ENCODE measurements at regions not wholly inside any gene's neighbourhood (a gene's known extent, or its start where the extent isn't known, plus 50 kb on each side); places are given as distances from the start of the nearest gene placed in this dataset.

DNA sequence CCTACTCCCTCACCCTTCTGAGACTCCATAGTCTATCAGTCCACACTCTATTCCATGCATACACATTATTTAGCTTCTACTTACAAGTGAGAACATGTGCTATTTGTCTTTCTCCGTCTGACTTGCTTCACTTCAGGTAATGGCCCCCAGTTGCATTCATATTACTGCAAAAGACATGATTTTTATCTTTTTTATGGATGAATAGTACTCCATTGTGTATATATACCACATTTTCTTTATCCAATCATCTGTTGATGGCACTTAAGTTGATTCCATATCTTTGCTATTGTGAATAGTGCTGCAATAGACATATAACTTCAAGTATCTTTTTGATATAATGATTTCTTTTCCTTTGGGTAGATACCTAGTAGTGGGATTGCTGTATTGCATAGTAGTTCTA lies 171.8 kb downstream of the DACT1 start:
- DNase-seq (ENCODE audit: extremely low read depth in 1 of 2, low read depth in 1 of 2) = no peak

DNA sequence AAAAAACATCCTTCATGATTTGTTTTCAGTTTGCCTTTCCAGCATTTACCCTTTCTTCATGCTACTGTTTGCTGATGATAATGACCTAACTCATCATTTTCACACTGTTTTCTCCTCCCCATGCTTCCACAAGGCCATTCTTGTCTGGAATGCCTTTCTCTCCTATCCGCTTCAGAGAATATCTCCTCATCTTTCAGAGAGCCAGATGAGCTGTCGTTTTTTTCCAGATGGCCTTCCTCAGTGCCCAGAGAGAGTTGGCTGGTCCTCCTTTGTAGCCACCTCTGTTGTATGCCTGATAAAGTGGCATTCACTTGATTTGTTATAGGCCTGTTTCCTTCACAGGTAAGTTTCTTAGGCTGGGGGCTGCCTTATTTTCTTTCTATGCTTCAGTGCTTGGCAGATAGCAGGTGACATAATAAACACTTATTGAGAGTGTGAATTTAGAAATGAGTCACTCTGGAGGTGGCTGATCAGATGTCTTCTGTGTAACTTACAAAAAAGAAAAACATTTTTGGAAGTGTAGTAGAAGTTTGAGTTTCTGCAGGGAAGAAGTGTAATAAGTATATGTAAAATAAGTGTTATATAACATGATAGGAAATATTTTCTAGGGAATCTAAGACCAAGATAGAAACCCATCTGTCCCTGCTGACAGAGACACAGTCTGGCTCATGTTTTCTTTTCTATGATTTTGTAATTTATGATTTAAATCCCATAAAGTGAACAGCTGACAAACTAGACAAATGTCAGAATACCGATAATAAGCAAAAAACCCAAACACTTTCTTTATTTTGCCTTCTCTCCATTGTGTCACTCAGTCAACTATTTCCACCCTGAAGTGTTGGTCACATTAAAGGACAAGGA lies 174.5 kb downstream of the DACT1 start:
- DNase-seq (ENCODE audit: extremely low read depth in 1 of 2, low read depth in 1 of 2) = no peak

DNA sequence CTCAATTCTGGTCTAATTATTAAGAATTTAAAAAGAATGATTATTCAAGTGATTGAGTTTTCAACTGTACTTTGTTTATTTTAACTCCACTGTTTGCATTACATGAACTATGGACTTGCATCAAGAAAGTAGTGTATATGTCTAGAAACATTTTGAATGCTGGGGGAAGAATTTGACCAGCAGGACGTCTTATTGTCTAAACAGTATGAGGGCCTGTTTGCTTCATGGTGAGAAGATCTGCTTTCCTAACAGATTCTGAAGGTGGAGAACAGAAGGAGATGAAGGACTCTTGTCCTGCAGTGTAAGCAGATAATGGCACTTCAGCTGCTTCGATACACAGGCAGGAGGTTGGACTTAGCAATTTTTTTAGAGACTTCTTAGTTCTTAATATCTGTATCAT lies 176.0 kb downstream of the DACT1 start:
- DNase-seq (ENCODE audit: extremely low read depth in 1 of 2, low read depth in 1 of 2) = no peak

DNA sequence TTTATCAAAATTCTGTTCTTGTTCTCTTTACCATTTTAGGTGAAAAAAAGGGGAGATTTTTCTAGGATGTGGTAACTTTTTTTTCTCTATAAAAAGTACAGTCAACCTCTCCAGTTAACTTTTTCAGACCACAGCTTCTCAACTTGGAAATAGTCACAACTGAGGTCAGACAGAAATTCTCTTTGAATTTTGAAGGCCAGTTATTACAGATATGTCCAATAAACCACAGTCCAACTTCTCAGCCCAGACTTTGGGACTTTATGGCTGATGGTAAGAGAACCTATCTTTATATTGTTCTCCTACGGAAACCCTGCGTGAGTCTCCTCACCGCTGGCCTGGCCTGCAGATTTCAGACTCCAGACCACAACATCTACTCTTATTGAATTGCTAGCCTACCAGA lies 176.7 kb downstream of the DACT1 start:
- no peak for DNase-seq (ENCODE audit: extremely low read depth in 1 of 2, low read depth in 1 of 2)

DNA sequence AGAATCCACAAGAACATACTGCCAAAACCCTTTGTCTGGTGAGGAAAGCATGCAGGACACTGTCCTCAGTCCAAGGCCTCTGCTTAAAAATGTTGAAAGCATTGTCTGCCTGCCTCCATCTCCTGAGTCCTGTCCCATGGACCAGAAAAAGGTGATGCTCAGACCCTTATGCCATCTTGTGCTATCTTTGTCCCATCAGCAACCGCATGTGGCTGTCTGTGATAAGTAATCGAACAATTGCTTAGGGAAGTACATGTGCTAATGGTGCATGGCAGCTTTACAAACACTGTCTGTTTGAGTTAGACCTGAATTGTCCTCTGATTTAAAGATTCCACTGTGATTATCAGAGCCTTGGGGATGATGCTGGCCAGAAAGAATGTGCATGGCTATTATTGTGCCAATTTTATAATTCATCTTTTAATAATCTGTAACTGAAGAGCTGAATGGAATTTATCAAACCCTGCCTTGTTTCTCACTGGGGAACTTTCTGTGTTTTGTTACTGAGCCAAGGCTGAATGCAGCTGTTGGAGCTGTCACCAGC lies 177.5 kb downstream of the DACT1 start:
- no peak for DNase-seq (ENCODE audit: extremely low read depth in 1 of 2, low read depth in 1 of 2)

DNA sequence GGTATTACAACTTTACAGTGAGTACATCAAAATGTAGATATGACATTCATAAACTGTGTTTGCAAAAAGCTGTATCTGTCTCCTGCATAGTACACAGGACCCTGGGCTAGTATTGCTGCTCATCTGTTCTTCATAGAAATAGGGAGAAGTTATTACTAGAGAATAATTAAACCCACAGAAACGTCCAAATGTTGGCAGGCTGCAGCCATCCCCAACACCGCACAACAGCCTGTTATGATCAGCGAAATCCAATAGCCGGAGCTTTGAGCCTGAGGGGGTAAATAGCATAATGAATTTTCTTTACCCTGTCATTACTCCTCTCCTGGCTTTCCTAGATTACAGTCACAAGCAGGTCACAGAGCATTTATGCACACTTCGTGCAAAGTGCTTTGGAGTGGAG lies 178.0 kb downstream of the DACT1 start:
- no peak for DNase-seq (ENCODE audit: extremely low read depth in 1 of 2, low read depth in 1 of 2)

DNA sequence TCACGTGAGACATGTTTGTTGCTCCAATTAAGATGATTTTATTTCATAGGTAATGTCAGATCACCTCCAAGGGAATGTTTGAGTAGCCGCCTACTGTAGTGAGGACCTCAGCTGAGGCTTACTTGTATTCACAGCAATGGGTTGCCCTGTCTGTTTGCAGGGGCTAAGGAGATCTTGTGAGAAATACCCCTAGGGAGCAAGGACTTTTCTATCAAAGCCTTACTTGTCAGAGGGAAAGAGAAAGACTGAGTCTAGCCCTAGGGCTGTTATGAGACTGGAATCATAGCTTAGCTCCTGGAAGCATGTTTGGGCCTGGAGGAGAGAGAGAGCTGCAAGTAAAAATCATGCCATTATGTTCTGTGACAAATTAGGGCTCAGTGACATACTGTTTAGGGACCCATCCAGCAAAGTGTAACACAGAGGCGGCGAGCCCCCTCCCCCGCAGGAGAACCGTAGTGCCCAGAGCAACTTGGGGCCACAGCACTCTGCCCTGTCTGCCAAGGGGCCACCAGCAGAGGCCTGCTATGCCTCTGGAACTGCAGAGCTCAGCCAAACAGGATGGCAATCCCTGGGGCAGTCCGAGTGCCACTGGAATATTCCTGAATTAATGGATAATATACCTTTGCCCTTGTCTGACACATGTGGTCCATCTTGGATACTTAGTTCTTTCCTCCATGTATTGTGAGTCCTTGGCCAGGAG lies 178.8 kb downstream of the DACT1 start:
- DNase-seq (ENCODE audit: extremely low read depth in 1 of 2, low read depth in 1 of 2) = no peak

DNA sequence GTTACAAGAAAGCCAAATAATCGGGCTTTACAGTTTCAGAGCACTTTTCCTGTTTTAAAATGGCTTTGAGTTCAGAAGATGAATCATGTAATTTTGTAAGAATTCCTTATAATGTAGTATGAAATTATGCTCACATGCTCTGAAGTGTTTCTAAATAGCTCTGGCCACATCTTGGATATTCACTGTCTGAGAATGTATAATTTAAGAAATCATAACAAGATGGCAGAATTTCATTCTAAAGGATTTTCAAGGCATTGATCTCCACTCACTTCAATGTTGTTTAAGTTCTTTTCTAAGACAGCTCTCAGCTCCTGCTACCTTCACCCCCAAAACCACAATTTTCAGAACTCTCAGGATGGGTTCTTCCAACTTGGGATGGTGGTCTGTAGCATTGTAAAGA lies 180.1 kb downstream of the DACT1 start:
- no peak for DNase-seq (ENCODE audit: extremely low read depth in 1 of 2, low read depth in 1 of 2)

DNA sequence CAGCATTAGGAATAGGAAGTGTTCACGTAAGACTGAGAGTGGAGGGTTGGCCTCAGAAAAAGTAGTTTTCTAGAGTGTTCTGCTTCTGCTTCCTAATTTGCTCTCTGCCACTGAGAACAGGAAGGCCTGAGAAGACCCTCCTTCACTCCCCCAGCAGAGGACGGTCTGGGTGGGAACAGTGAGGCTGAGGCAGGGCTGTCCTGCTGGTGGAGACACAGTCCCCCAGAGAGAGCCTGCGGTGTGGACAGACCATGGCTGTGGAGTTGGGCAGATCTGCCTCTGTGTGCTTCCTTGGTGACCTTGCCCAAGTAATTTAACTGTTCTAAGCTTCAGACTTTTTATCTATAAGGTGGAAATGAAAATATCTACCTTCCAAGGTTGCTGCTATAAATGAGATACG lies 182.3 kb downstream of the DACT1 start:
- DNase-seq (ENCODE audit: extremely low read depth in 1 of 2, low read depth in 1 of 2) = no peak

DNA sequence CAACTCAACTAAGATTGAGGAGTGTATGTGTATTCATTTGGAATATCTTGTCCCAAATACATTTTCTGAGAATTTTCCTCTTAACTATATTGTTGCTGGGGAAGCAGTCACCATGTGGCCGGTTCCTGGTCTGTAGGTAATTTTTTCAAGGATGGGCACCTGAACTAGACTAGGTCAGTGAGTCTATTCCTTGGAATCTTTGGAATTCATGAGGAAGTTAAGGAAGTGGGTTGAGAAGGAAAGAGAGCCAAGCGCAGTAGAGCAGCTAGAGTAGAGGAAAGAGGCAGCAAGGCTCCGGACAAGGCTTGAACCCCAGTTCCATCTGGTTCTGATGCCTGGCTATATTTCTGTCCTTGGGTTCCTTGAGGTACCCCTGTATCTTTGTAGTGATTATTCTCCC lies 183.7 kb downstream of the DACT1 start:
- DNase-seq (ENCODE audit: extremely low read depth in 1 of 2, low read depth in 1 of 2) = no peak

DNA sequence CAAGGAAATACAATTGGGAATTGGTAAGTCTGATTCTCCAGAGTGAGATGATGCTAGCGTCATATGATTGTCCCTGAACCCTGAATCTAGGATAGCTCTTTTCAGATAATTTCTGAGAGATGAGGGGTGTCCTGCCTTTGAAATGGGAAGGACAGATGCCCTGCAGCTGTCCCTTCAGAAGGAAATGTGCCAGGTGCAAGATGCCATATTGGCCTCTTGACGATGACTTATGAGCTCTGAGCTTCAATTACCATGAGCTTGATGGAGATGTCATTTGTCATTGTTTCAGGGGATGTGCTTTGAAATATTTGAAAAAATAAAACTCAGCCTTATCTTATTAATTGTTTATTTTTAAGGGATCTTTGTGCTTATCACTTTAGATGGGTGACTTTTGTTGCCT lies 185.1 kb downstream of the DACT1 start:
- DNase-seq (ENCODE audit: extremely low read depth in 1 of 2, low read depth in 1 of 2) = no peak

DNA sequence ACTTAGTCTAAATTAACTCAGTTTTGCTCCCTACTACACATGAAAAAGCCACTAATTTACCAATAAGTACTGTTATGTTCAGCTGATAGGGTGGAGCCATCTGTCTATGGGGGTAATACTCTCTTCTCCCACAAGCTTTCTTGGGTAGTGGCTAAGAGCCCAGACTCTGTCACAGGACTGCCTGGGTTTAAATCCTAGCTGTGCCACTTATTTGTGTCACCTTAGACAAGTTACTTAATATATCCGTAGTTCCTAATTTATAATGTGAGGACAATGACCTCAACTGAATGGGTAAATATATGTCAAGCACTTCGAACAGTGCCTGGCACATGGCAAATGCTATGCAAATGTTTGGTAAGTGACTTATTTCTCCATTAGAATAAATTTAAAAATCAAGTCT lies 185.6 kb downstream of the DACT1 start:
- no peak for DNase-seq (ENCODE audit: extremely low read depth in 1 of 2, low read depth in 1 of 2)

DNA sequence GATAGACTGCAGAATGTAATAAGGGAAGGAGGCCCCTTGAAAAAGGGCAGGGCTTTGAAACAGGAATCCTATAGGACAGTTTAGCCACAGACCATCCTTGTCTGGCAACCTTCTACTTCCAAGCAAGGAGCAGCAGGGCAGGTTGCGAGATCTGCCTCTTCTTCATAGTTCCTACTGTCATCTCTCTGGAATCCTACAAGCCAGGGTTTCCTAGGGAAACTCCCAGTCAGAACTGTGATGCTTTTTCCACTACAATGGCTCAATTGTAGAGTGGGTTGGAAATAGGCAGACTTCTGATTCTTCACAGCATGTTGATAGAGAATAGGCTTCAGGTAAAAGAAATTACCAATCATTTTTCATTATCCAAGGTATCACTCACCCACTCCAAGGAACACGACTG lies 186.3 kb downstream of the DACT1 start:
- DNase-seq (ENCODE audit: extremely low read depth in 1 of 2, low read depth in 1 of 2) = no peak

DNA sequence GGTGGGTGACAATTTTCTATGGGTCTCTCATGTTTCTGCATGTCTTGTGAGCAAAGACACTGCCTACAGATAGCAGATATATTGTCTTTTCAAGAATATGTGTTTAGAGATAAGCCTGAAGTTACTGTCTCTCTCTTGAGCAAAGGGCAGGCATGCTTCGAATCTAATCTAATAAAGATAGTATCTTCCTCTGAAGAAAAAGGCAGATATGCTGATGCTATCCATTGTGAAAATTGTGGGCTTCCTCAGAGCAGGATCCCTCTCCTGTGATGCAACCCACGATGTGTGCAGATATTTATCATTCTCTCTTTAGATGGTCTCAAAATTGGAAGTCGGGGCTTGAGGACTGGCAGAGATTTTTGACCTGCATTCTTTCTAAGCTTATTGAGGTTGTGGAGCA lies 187.0 kb downstream of the DACT1 start:
- no peak for DNase-seq (ENCODE audit: extremely low read depth in 1 of 2, low read depth in 1 of 2)

DNA sequence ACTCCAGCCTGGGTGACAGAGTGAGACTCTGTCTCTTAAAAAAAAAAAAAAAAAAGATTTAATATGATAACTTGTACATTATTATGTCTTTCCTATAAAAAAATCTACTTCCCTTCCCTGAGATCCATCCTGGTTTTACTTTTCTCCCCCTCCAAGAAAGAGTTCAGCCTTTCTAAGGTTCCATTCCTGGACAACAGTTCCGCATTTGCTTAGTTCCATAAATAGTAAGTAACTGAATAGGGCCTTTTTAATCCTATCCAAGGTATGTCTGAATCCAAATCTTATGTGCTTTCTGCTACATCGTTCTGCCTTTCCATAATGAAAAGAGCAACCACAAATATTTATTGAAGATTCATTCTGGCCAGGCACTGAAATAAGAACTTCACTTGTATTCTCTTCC lies 187.8 kb downstream of the DACT1 start:
- DNase-seq (ENCODE audit: extremely low read depth in 1 of 2, low read depth in 1 of 2) = no peak

DNA sequence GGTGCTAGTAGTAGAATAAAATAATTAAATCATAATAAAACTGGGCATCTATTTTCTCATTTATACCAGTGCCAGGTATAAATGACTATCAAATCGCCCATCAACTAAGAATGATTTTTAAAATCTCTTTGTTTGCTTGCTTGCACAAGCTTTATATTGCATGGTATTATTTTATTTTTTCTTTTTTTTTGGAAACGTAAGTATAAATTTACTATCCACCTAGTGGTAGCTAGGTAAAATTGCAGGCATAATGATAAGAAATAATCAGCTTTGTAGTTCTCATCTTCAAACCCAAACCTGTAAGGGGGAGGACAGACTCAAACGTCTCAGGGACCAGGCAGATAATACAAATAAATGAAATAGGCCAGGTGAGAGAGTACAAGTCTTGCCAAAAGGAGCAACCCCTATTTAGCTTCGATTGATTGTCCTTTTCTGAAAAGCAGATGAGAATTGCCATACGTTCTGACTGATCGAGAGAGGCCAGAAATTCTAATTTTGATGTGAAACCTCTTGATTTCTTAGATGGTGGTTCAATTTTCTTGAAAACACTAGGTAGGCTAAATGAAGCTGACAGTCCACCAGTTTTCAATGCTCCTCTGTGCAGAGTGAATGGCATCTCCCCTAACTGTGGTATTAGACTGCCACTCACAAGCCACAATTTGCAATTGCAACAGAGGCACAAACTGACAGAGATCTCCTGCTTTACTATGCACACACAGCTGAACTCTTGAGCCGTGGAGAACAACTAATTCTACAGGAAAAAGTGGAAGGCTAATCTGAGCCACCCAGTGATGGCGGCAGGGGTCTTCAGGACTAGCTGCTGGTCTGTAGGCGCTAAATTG lies 189.3 kb downstream of the DACT1 start:
- no peak for DNase-seq (ENCODE audit: extremely low read depth in 1 of 2, low read depth in 1 of 2)

DNA sequence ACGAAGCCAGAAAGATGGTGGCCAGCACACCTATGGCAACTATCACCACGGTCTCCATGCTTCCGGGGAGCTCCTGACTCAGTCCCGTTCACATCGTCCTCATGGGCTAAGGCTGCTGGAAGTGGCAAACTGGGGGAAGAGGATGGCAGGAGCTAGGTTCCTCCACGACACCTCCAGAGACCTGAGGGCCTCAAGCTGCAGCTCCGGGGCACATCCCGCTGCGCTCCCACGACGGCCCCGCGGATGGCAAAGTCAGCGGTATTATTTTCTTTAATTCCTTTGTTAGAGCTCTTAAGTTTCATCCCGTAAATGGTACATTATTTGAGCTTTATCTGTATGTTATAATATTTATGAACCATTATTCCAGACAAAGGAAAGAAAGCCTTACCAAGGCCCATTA lies 190.5 kb downstream of the DACT1 start:
- no peak for DNase-seq (ENCODE audit: extremely low read depth in 1 of 2, low read depth in 1 of 2)

DNA sequence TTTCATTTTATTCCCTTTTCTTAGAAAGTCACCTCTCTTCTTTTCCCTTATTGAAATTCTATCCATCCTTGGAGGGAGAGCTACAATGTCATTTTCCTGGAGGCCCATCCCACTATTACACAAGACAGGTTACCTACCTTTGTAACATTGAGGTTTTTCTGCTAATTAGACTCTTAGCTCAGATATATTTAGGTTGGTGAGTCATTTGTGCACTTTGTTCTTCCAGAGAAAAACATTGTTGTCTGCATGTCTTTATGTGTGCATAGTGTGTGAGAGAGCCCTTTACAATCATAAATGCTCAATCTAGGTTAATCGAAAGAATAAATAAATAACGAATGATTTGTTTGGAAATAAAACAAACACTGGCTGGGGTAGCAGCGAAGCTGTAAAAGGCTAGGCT lies 191.8 kb downstream of the DACT1 start:
- DNase-seq (ENCODE audit: extremely low read depth in 1 of 2, low read depth in 1 of 2) = no peak

DNA sequence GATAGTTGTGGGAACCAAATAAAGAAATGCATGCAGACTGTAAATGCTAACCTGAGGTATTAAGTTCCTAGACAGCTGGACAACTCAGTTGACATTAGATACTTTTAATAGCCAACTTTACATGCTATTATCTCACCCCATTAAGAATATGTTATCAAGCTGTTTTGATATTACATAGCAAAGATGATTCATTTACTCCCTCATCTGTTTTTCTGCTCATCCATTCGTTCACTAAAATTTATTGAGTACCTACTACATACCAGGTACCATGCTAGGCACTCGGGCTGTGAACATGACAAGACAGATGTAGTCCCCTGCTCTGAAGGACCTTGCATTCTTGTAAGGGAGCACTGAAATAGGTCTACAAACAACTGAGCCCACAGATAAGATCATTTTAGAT lies 192.4 kb downstream of the DACT1 start:
- DNase-seq (ENCODE audit: extremely low read depth in 1 of 2, low read depth in 1 of 2) = no peak

DNA sequence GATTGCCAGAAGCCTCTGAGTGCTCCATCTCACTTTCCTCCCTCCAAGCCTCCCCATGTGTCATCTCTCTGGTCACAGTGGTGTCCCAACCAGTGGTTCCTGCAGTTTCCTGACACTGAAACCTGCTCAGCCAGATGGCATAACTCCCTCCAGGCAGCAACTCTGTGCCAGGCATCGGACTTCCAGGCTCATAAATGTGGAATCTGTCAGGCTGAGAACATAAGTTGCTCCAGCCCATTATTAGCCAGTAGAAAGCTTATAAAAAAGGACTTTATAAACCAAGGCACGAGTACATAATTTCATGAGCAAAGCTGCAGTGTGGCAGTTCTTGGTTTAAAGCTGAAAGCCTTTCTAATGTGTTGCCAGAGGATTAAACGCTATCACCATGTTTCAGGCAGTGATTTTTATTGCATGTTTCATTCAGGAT lies 194.3 kb downstream of the DACT1 start:
- no peak for DNase-seq (ENCODE audit: extremely low read depth in 1 of 2, low read depth in 1 of 2)

DNA sequence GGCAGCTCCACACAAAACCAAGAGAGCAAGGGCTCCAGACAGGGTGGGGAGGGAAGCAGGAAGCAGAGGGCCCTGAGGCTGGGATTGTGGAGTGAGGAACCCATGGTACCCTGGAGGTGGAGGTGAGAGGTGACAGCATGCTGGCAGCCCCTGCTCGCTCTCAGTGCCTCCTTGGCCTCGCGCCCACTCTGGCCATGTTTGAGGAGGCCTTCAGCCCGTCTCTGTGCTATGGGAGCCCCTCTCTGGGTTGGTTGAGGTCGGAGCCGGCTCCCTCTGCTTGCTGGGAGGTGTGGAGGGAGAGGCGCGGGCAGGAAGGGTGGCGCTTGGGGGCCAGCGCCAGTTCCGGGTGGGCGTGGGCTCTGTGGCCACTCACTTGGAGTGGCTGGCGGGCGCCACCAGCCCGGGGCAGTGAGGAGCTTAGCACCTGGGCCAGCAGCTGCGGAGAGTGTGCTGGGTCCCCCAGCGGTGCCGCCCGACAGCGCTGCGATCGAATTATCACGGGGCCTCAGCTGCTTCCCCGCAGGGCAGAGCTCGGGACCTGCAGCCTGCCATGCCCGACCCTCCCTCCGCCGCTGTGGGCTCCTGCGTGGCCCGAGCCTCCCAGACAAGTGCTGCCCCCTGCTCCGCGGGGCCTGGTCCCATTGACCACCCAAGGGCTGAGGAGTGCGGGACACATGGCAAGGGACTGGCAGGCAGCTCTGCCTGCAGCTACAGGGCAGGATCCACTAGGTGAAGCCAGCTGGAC lies 196.0 kb downstream of the DACT1 start:
- no peak for DNase-seq (ENCODE audit: extremely low read depth in 1 of 2, low read depth in 1 of 2)

All from stimulated activated CD8-positive, alpha-beta memory T cell treated with anti-CD3 and anti-CD28 coated beads, Interleukin-7, amount 100 ng/mL, for 48 hours (primary cell).